M059J (cell line): ENCODE measurements at regions not wholly inside any gene's neighbourhood (a gene's known extent, or its start where the extent isn't known, plus 50 kb on each side); places are given as distances from the start of the nearest gene placed in this dataset.

Source experiments
- DNase-seq: peaks from one replicate; pipeline ENCODE4 v3.0.0-alpha.2; 2012; ENCODE audit warnings: low read depth

DNA sequence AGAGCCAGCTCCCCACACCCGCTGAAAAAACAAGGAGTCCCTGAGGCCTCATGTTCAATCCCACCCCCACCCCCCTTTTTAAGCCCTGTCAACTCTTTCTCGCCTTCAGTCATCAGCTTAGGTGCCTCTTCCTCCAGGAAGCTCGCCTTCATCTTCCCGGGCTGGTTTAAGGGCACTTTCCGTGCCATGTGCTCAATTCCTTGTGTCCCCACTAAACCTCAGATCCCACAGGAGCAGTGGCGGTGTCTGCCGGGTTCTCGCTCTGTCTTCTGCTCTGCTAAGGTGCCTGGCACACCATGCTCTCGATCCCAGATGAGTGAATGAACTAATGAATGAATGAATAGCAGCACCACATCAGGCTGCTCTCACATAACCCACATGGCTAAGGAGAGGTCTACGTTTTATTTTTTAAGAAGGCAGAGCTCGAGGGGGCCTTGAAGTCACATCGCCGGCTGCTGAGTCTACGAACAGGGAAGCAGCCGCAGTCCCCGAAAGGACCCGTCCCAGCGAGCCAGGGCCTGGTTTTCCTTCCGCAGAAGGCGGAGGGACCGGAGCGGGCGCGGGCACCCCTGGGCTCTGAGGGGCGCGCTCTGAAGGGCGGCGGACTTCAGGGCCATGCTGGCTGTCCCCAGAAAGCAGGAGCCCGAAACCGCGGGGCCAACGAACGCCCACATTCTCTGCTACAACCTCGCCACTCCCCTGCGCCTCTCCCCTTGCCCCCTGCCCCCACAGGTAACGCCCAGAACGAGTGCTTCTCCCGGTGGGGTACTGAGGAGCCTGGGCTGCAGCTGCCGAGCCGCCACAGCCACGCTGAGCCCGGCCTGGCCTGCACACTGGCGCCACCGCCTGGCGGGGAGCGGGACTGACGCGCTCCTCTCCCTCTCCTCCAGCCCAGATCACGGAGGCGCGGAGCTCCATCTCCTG lies 73.4 kb upstream of the KCNMA1 start:
- peak; percentile 47 for DNase-seq

- DNase-seq: no peak
Observed at GRCh38 chr10:77710081-77710551, 72.5 kb upstream of the KCNMA1 start.

DNA sequence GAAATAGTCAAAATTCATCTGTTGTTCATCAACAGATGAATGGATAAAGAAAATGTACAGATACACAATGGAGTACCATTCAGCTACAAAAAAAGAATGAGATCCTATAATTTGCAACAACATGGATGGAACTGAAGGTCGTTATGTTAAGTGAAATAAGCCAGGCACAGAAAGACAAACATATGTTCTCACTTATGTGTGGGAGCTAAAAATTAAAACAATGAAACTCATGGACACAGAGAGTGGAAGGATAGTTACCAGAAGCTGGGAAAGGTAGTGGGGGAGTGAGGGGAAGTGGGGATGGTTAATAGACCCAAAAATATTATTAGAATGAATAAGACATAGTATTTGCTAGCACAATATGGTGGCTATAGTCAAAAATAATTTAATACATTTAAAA lies 70.0 kb upstream of the KCNMA1 start:
- DNase-seq: no peak

DNA sequence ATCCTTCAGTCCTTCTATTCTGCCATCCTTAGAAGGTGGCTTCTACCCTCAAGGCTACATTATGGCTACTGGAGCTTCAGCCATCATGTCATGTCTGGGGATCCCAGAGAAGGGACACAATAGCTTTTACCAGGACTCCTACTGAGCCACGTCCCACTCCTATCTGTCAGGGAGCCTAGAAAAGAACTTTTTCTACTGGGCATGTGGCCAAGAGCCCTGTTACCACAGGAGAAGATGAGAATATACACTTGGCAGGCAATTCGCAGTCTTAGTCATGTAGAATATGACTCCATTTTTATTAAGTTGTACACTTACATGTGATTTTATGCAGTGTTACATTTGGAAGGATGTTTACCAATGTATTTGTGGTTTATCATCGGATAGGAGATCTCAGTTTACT lies 64.6 kb upstream of the KCNMA1 start:
- DNase-seq: peak; percentile 86

DNA sequence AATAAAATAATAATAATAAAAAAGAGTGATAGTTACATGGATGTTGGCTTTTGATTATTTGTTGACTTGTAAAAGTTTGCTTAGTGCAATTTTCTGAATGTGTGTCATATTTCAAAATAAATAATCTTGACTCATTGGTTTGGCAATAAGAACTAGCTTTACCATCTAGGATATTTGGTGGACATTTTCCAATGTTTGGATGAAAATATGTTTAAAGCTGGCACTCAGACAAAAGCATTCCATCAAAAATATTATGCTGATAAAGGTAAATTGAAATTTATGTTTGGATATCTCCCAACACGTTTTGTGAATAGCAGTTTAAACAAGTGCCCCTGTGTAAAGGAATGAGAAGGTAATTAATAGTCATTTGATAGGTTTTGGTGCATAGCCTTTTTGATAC lies 62.5 kb upstream of the KCNMA1 start:
- no peak for DNase-seq

DNA sequence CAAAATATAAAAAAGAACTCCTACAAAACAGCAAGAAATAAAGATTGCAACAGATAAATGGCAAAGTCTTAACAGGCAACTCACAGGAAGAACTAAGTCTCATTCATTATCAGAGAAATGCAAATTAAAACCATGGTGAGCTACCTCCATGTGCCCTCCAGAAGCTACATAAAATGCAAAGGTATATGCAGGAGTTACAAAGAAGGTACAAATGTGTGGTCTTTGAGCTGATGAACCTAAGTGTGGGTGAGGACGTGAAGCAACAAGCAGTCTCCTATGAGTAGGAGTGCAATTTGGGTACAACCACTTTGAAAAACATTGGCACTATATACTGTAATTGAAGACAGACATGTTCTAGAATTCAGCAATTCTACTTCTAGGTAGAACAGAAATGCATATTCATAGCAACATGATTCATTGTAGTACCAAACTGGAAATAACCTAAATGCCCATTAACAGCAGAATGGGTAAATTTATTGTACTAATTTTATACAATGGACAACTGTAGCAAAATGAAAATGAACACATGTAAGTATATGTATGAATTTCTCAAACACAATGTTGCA lies 61.6 kb upstream of the KCNMA1 start:
- DNase-seq: no peak

- DNase-seq: no peak
Observed at GRCh38 chr10:77698267-77698931, 60.8 kb upstream of the KCNMA1 start.

- no peak for DNase-seq
Observed at GRCh38 chr10:77696584-77696983, 59.0 kb upstream of the KCNMA1 start.

GRCh38 chr10:77695186-77695585 lies 57.6 kb upstream of the KCNMA1 start:
- DNase-seq: no peak

DNA sequence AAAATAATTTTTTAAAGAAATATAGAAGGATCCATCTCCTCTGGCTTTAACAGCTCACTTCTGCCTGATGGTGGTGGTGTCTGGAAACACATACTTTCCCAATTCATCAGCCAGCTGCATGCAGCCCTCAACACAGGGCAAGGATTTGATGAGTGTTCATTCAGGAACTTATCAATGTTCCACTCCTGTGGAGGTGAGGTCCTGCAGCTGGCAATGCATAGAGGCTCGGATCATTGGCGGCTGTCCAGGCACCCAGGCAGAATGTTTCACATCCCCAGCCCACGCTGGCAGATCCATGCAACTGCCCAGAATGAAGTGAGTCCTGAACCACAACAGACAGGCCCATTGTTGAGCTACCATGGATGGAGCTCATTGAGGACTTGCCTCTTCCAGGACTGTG lies 55.2 kb upstream of the KCNMA1 start:
- peak; percentile 28 for DNase-seq

GRCh38 chr10:77689339-77689738 lies 51.7 kb upstream of the KCNMA1 start:
- no peak for DNase-seq

DNA sequence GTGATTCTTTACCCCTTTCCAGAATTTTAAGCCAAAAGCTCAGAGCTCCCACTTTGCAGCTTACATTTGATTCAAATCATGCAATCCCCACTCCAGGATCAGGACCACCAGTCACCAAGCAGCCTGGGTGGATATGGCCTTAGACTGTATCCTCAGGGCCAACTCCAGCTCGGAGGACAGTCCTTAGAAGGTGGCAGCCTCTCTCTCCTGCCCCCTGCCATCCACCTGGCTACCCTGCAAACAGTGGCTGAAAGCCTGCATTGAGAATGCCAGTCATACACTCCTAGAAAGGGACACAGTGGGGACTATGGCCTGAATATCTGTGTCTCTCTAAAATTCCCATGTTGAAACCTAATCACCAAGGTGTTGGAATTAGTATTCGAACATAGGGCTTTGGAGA lies 50.0 kb upstream of the KCNMA1 start:
- DNase-seq: no peak
